ENCODE measurements at regions not wholly inside any gene's neighbourhood (a gene's known extent, or its start where the extent isn't known, plus 50 kb on each side); places are given as distances from the start of the nearest gene placed in this dataset.

- Histone ChIP-seq H3K27me3 (ENCODE audit: control insufficient read depth, insufficient read depth, low read length, poor library complexity, severe bottlenecking) (no peaks in the 10 kb centered on the region), H3K36me3 (ENCODE audit: control insufficient read depth, insufficient read depth, low read length) (no peaks in the 10 kb centered on the region), H3K9me3 (ENCODE audit: control insufficient read depth, low read length) (no peaks in the 10 kb centered on the region), H3K4me3 (ENCODE audit: insufficient read depth, low read depth, low read length) (no peak overlapping the region), H3K27ac (ENCODE audit: insufficient read depth, low read depth, low read length, poor library complexity, severe bottlenecking) (no peak overlapping the region), H3K4me1 (ENCODE audit: control insufficient read depth, insufficient read depth, low read length) (no peaks in the 10 kb centered on the region)
- 89% methylated on average over 1 of the region's 1 CpG; no CpG with 5 or more reads in 1 of the 2 experiments for WGBS, 2 experiments
Observed at GRCh38 chr4:72631296-72631695, 62.3 kb upstream of the ADAMTS3 start.

GRCh38 chr4:72629540-72629939, 60.5 kb upstream of the ADAMTS3 start:
- H3K4me1 ChIP-seq (ENCODE audit: control insufficient read depth, insufficient read depth, low read length), result no peaks in the 10 kb centered on the region
- no peaks in the 10 kb centered on the region for H3K27me3 ChIP-seq (ENCODE audit: control insufficient read depth, insufficient read depth, low read length, poor library complexity, severe bottlenecking)
- WGBS, 2 experiments, result 100% methylated on average over 1 of the region's 1 CpG
- H3K36me3 ChIP-seq (ENCODE audit: control insufficient read depth, insufficient read depth, low read length), result no peaks in the 10 kb centered on the region
- no peak overlapping the region for H3K4me3 ChIP-seq (ENCODE audit: insufficient read depth, low read depth, low read length)
- H3K27ac ChIP-seq (ENCODE audit: insufficient read depth, low read depth, low read length, poor library complexity, severe bottlenecking), result no peak overlapping the region
- H3K9me3 ChIP-seq (ENCODE audit: control insufficient read depth, low read length), result no peaks in the 10 kb centered on the region

DNA sequence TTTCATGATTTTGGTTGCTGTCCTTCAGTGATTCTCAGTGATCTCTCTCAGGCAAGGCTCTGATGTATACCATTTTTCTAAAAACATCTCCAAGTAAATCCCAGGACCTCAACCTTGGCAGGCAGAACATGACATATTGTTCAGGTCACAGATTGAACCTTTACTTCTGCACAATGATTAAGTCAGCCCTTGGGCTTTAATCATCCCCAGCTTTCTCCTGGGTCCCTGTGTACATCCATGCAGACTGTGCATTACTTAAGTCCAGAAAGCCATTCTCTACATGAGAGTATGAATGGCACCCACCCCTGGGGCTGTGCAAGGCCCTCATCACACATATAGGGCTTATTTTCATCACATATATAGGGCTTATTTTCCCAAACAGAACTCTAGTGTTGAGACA, 58.7 kb upstream of the ADAMTS3 start:
- Histone ChIP-seq H3K27me3 (ENCODE audit: control insufficient read depth, insufficient read depth, low read length, poor library complexity, severe bottlenecking) (no peaks in the 10 kb centered on the region), H3K36me3 (ENCODE audit: control insufficient read depth, insufficient read depth, low read length) (no peaks in the 10 kb centered on the region), H3K4me1 (ENCODE audit: control insufficient read depth, insufficient read depth, low read length) (no peaks in the 10 kb centered on the region), H3K27ac (ENCODE audit: insufficient read depth, low read depth, low read length, poor library complexity, severe bottlenecking) (no peak overlapping the region), H3K9me3 (ENCODE audit: control insufficient read depth, low read length) (no peaks in the 10 kb centered on the region), H3K4me3 (ENCODE audit: insufficient read depth, low read depth, low read length) (no peak overlapping the region)

All from ectodermal cell (in vitro differentiated cells).